Brain microvascular endothelial cell (primary cell): ENCODE measurements at regions not wholly inside any gene's neighbourhood (a gene's known extent, or its start where the extent isn't known, plus 50 kb on each side); places are given as distances from the start of the nearest gene placed in this dataset.

Experiments
- DNase-seq: peaks from one replicate; pipeline ENCODE4 v3.0.0-alpha.2; 2020
- H3K27ac ChIP-seq: fragments of 250-450 bp; sonication (Bioruptor Pico); 2 replicates; pipeline ENCODE4 v1.5.1; 2020; ENCODE audit warnings: mild to moderate bottlenecking, moderate library complexity
- H3K27me3 ChIP-seq: fragments of 250-450 bp; sonication (Bioruptor Pico); replicated peaks from 2 replicates; pipeline ENCODE4 v1.5.1; 2020; ENCODE audit warnings: mild to moderate bottlenecking
- H3K36me3 ChIP-seq: fragments of 250-450 bp; sonication (Bioruptor Pico); replicated peaks from 2 replicates; pipeline ENCODE4 v1.5.1; 2020; ENCODE audit warnings: mild to moderate bottlenecking
- H3K4me3 ChIP-seq: 2 replicates; pipeline ENCODE4 v1.5.1; 2011; ENCODE audit warnings: low read depth, mild to moderate bottlenecking, control low read depth, low read length, moderate library complexity
- in situ Hi-C: cut with HindIII; loops from 2 replicates; pipeline ENCODE4 v1.10.0; 2017; ENCODE audit warnings: low sequenced_read_pairs, low pct_ligation_motif_present
- TF ChIP-seq, protein P1 (sequence below): IDR thresholded peaks from 2 replicates; pipeline ENCODE4 v1.5.1; 2011; ENCODE audit warnings: low read depth, mild to moderate bottlenecking, moderate library complexity, low read length, control low read depth, inconsistent platforms; ENCODE audit errors: missing control alignments

DNA sequence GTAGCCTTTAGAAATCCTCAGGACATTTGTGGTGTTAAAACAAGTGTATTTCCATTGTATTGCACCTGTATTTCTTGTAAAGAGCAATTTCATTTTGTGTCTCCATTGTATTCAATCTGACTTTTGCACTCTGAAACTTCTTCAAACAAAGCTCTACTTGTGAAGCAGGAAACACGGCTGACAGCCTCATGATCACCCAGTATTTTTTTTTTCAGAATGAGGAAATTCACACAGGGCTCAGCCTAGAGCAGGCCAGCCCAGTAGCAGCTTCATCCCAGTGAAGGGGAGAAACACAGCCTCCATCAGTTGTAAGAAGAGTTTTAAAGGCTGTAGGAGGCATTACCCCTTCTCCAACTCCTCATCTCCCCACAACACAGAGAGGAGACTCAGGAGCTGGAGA lies 175.9 kb upstream of the KLHL29 start:
- Histone ChIP-seq H3K27ac (no peak overlapping the region), H3K27me3 (no peaks in the 10 kb centered on the region), H3K4me3 (no peak overlapping the region), H3K36me3 (no peaks in the 10 kb centered on the region)
- TF ChIP-seq, protein P1, sequence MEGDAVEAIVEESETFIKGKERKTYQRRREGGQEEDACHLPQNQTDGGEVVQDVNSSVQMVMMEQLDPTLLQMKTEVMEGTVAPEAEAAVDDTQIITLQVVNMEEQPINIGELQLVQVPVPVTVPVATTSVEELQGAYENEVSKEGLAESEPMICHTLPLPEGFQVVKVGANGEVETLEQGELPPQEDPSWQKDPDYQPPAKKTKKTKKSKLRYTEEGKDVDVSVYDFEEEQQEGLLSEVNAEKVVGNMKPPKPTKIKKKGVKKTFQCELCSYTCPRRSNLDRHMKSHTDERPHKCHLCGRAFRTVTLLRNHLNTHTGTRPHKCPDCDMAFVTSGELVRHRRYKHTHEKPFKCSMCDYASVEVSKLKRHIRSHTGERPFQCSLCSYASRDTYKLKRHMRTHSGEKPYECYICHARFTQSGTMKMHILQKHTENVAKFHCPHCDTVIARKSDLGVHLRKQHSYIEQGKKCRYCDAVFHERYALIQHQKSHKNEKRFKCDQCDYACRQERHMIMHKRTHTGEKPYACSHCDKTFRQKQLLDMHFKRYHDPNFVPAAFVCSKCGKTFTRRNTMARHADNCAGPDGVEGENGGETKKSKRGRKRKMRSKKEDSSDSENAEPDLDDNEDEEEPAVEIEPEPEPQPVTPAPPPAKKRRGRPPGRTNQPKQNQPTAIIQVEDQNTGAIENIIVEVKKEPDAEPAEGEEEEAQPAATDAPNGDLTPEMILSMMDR = no peak
- in situ Hi-C loops = no loop called here
- DNase-seq = no peak

GRCh38 chr2:23211987-23212583 lies 172.9 kb upstream of the KLHL29 start:
- in situ Hi-C loops = no loop called here
- no peak for DNase-seq

DNA sequence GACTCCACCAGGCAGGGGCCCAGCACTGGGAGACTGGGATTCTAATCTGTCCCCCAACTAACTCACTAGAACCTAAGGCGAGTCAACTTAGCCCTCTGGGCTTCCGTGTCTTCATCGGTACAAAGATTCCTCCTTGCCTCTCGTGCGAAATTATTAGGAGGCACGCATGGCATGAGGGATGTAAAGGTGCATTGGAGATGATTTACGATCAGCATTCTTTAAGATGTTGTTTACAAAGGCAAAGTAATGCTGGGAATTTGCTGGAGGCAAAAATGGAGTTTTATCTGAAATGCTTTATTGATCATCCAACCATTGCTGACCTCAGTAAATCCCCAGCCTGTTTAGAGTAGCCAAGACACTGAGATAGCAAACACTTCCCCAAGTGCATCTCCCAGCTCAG lies 171.8 kb upstream of the KLHL29 start:
- no peak overlapping the region for H3K27ac ChIP-seq
- H3K36me3 ChIP-seq = no peaks in the 10 kb centered on the region
- H3K27me3 ChIP-seq = no peaks in the 10 kb centered on the region
- TF ChIP-seq, protein P1 = no peak
- in situ Hi-C loops = no loop called here
- no peak overlapping the region for H3K4me3 ChIP-seq
- no peak for DNase-seq

More at GRCh38 chr2:23211987-23212583, 172.9 kb upstream of the KLHL29 start:
- TF ChIP-seq, protein P1 = no peak
- Histone ChIP-seq H3K27me3 (no peaks in the 10 kb centered on the region), H3K36me3 (no peaks in the 10 kb centered on the region), H3K27ac (no peak overlapping the region), H3K4me3 (no peak overlapping the region)

DNA sequence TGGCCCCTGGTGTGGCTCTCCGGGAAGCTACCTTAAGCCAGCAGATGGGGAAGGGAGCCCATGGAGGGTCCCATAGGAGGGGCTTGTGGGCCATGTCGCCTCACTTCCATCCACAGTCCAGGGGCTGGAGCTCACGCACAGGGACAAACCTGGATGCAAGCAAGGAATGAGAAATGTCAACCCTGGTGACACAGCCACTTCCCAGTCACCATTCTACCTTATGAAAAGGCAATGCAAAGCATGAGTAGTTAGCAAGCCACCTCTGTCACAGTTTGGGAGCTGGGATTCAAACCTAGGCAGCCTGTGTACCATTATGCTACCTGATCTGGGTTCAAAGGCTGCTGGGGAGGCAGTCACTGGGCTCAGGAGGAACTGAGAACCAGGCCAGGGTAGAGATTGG lies 170.0 kb upstream of the KLHL29 start:
- no peaks in the 10 kb centered on the region for H3K36me3 ChIP-seq
- H3K4me3 ChIP-seq = no peak overlapping the region
- TF ChIP-seq, protein P1 = no peak
- in situ Hi-C loops = no loop called here
- H3K27ac ChIP-seq = no peak overlapping the region
- H3K27me3 ChIP-seq = no peaks in the 10 kb centered on the region
- no peak for DNase-seq

- in situ Hi-C loops = no loop called here
- DNase-seq = no peak
- no peaks in the 10 kb centered on the region for H3K36me3 ChIP-seq
- no peak overlapping the region for H3K4me3 ChIP-seq
- H3K27ac ChIP-seq = no peak overlapping the region
- TF ChIP-seq, protein P1 = no peak
- no peaks in the 10 kb centered on the region for H3K27me3 ChIP-seq
These were observed 165.3 kb upstream of the KLHL29 start for GRCh38 chr2:23219666-23220065.

GRCh38 chr2:23220513-23221094 lies 164.4 kb upstream of the KLHL29 start:
- Histone ChIP-seq H3K27ac (no peak overlapping the region), H3K27me3 (no peaks in the 10 kb centered on the region), H3K4me3 (no peak overlapping the region), H3K36me3 (no peaks in the 10 kb centered on the region)
- in situ Hi-C loops = no loop called here
- DNase-seq = no peak
- TF ChIP-seq, protein P1 = no peak
